SH-SY5Y (cell line): ENCODE measurements at regions not wholly inside any gene's neighbourhood (a gene's known extent, or its start where the extent isn't known, plus 50 kb on each side); places are given as distances from the start of the nearest gene placed in this dataset.

Experiments
- GATA2 ChIP-seq: IDR thresholded peaks from 2 replicates; pipeline ENCODE4 v1.6.1; 2011; ENCODE audit warnings: mild to moderate bottlenecking, low read depth, low read length
- GATA3 ChIP-seq: IDR thresholded peaks from 2 replicates; pipeline ENCODE4 v1.6.1; 2011; ENCODE audit warnings: low read depth, mild to moderate bottlenecking, low read length, moderate library complexity

DNA sequence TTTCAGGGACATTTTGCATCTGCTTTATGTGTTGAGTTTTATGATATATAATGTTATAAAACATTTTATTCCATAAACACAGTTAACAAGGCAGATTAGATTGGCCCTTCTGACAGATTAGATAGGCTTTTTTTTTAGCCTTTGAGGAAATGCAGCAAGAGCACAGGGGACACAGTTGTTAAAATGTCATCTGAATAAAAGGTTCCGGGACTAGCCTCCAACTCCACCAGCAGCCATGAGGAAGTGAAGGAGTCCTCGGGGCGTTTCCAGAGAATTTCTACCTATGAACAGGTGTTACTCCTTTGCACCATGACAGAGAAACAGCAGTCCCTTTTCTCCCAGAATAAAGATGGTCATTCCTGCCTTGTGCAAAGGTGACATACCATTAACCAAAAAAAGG, 167.8 kb upstream of the KBTBD8 start:
- TF ChIP-seq GATA2: no peak
- TF ChIP-seq GATA3: no peak
